Endothelial cell of umbilical vein (primary cell): ENCODE measurements at regions not wholly inside any gene's neighbourhood (a gene's known extent, or its start where the extent isn't known, plus 50 kb on each side); places are given as distances from the start of the nearest gene placed in this dataset.

ENCODE experiments used
- BruUV-seq: library from RNA; stranded (reverse); fragments of 400-500 nt; replicated peaks from 2 replicates; lab custom pipeline; 2021; lab: Mats Ljungman, UMichigan
- CTCF ChIA-PET: fragments of 300-600, 350-600 bp; sonication (Branson Sonifier 250); formaldehyde crosslinking; loops from one replicate; lab custom pipeline; 2021; ENCODE audit warnings: antibody characterized with exemption, inconsistent platforms; lab: Charles Lee
- POLR2A ChIA-PET: fragments of 300-600, 350-600 bp; sonication (Branson Sonifier 250); formaldehyde crosslinking; loops from one replicate; lab custom pipeline; 2021; ENCODE audit warnings: antibody characterized with exemption, inconsistent platforms; lab: Charles Lee
- DNase-seq: peaks from one replicate; pipeline ENCODE4 v3.0.0-alpha.2; 2011; ENCODE audit warnings: low read depth, low spot score
- FAIRE-seq: peaks from 2 replicates; lab custom pipeline; 2011; peaks lifted over from hg19 to GRCh38; lab: Jason Lieb, UNC
- H2AFZ ChIP-seq: 2 replicates; pipeline ENCODE4 v1.6.0; 2012; ENCODE audit warnings: low read depth, low read length, control low read depth, inconsistent platforms
- H3K27ac ChIP-seq: 2 replicates; pipeline ENCODE4 v1.5.1; 2011; ENCODE audit warnings: low read depth, mild to moderate bottlenecking, control low read depth, low read length, moderate library complexity; ENCODE audit not compliant: insufficient read depth
- H3K27me3 ChIP-seq, 2 experiments: 2 replicates each; pipeline versions ENCODE4 v1.6.0 to v1.6.1; 2011; ENCODE audit warnings: low read length in 2 of 2, mixed read lengths in 1 of 2; ENCODE audit not compliant: control insufficient read depth in 2 of 2, insufficient read depth in 2 of 2
- H3K36me3 ChIP-seq, 2 experiments: 2 replicates in 1 of 2; 3 replicates in 1 of 2; pipeline ENCODE4 v1.5.1; 2011; ENCODE audit warnings: low read length in 2 of 2, mild to moderate bottlenecking in 1 of 2, moderate library complexity in 1 of 2; ENCODE audit not compliant: control insufficient read depth in 2 of 2, insufficient read depth in 2 of 2; ENCODE audit errors: extremely low read depth in 1 of 2
- H3K4me1 ChIP-seq: 3 replicates; pipeline ENCODE4 v1.5.1; 2011; ENCODE audit warnings: mild to moderate bottlenecking, low read length; ENCODE audit not compliant: control insufficient read depth, insufficient read depth; ENCODE audit errors: extremely low read depth
- H3K4me2 ChIP-seq: 2 replicates; pipeline ENCODE4 v1.6.1; 2011; ENCODE audit warnings: low read length, control low read depth, mixed read lengths; ENCODE audit not compliant: insufficient read depth
- H3K4me3 ChIP-seq, 3 experiments: fragments of 200-600 bp in 1 of 3; sonication (generic), shearing (Covaris generic) in 1 of 3; replicated peaks in 1 of 3; 2 replicates each; pipeline ENCODE4 v1.5.1; 2011 to 2016; ENCODE audit warnings: control low read depth in 3 of 3, low read length in 3 of 3, mild to moderate bottlenecking in 2 of 3, inconsistent platforms in 1 of 3, low read depth in 1 of 3, moderate library complexity in 1 of 3; ENCODE audit not compliant: insufficient read depth in 1 of 3
- H3K79me2 ChIP-seq: 2 replicates; pipeline ENCODE4 v1.6.0; 2012; ENCODE audit warnings: low read length, inconsistent platforms; ENCODE audit not compliant: control insufficient read depth, insufficient read depth
- H3K9ac ChIP-seq: replicated peaks from 2 replicates; pipeline ENCODE3; 2011; ENCODE audit warnings: low read length, control low read depth; ENCODE audit not compliant: insufficient read depth; ENCODE audit errors: extremely low read depth
- H3K9me1 ChIP-seq: replicated peaks from 3 replicates; pipeline ENCODE4 v1.6.0; 2011; ENCODE audit warnings: mild to moderate bottlenecking, low read length; ENCODE audit not compliant: control insufficient read depth, insufficient read depth; ENCODE audit errors: extremely low read depth
- H3K9me3 ChIP-seq: replicated peaks from 2 replicates; pipeline ENCODE4 v1.5.1; 2012; ENCODE audit warnings: low read length, inconsistent platforms; ENCODE audit not compliant: control insufficient read depth, insufficient read depth
- H4K20me1 ChIP-seq: replicated peaks from 2 replicates; pipeline ENCODE3; 2011; ENCODE audit warnings: mild to moderate bottlenecking, low read length; ENCODE audit not compliant: control insufficient read depth, insufficient read depth; ENCODE audit errors: extremely low read depth
- EZH2 ChIP-seq: IDR thresholded peaks from 2 replicates; pipeline ENCODE4 v1.6.1; 2012; ENCODE audit warnings: borderline replicate concordance, low read depth, mild to moderate bottlenecking, moderate library complexity, low read length, inconsistent platforms; ENCODE audit not compliant: severe bottlenecking
- FOS ChIP-seq: IDR thresholded peaks from 2 replicates; pipeline ENCODE4 v1.6.1; 2011; ENCODE audit warnings: mild to moderate bottlenecking, low read length, moderate library complexity, borderline replicate concordance; ENCODE audit not compliant: insufficient read depth
- GATA2 ChIP-seq: IDR thresholded peaks from 2 replicates; pipeline ENCODE4 v1.7.0; 2011; ENCODE audit warnings: low read depth, mild to moderate bottlenecking, moderate library complexity, mixed read lengths, low read length; ENCODE audit not compliant: insufficient read length, insufficient read depth
- JUN ChIP-seq: IDR thresholded peaks from 2 replicates; pipeline ENCODE4 v1.6.1; 2011; ENCODE audit warnings: borderline replicate concordance, low read depth; ENCODE audit not compliant: insufficient read length, insufficient read depth
- MYC ChIP-seq: IDR thresholded peaks from one replicate; pipeline ENCODE4 v1.6.1; 2011; ENCODE audit warnings: mild to moderate bottlenecking, low read depth, low read length
- POLR2A ChIP-seq: IDR thresholded peaks from 2 replicates; pipeline ENCODE4 v1.6.1; 2012; ENCODE audit warnings: low read depth, mild to moderate bottlenecking, control low read depth, low read length
- POLR2AphosphoS5 ChIP-seq: IDR thresholded peaks from 2 replicates; pipeline ENCODE4 v1.6.1; 2012; ENCODE audit warnings: low read depth, mild to moderate bottlenecking, control low read depth, low read length, moderate library complexity; ENCODE audit not compliant: insufficient read depth
- dilution Hi-C: fragments of 300-500 bp; cut with MboI; formaldehyde crosslinking; loops from one replicate; pipeline ENCODE4 v1.15.0; 2019; ENCODE audit warnings: low sequenced_read_pairs; ENCODE audit not compliant: extremely low pct_ligation_motif_present
- intact Hi-C: fragments of 100-400 bp; cut with micrococcal nuclease; formaldehyde crosslinking; loops from one replicate; pipeline ENCODE4 v1.10.0; 2022
- TF ChIP-seq, protein P1 (sequence below): IDR thresholded peaks from 2 replicates; pipeline ENCODE4 v1.6.1; 2011; ENCODE audit not compliant: insufficient read depth, insufficient read length
- TF ChIP-seq, protein P2 (sequence below), 2 donors: IDR thresholded peaks; 1 replicate in 1 of 2; 2 replicates in 1 of 2; pipeline ENCODE4 v1.5.1; 2011; ENCODE audit warnings: low read length in 2 of 2, mild to moderate bottlenecking in 2 of 2, moderate library complexity in 2 of 2, control low read depth in 1 of 2, inconsistent platforms in 1 of 2, low read depth in 1 of 2; ENCODE audit not compliant: insufficient read depth in 1 of 2; ENCODE audit errors: extremely low read depth in 1 of 2

DNA sequence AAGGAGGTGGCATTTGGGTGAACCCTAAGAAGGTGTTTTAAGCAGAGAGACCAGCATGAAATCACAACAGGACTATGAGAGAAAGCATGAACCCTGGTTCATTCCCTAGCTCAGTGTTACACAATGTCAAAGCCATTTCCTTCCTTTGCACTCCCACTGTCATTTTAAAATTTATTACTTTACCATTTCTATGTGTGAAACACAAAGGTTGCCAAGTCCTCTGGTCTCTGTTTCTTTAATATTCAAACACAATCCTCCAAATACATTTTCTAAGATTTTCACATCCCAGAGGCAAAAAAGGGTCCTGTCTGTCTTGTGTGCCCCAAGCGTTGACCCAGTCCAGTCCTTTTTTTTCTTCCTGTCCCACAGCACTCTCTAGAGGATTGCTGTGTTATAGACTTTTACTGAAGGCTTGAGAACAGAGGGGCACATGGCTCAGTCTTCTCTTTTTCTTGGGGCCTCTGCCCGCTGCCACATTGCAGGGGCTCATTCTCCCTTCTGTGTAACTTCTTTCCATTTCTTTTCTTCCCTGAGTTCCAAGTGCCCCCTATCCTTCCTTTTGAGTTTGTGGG, 78.6 kb upstream of the SLC28A3 start:
- dilution Hi-C loops (no loop called here), intact Hi-C loops (no loop called here)
- BruUV-seq = no TSS peak
- no peak overlapping the region for H3K4me3 ChIP-seq
- no peaks in the 10 kb centered on the region for H3K27me3 ChIP-seq
- no peaks in the 10 kb centered on the region for H4K20me1 ChIP-seq
- H3K9me3 ChIP-seq = no peaks in the 10 kb centered on the region
- no peak overlapping the region for H3K27ac ChIP-seq
- peak; percentile 9 for DNase-seq
- no peaks in the 10 kb centered on the region for H3K4me1 ChIP-seq
- ChIA-PET CTCF (interaction anchor here (1.3 kb wide), 1 partner anchor 22 kb away, joined by 5 read pairs; no protein-coding TSS in a partner anchor), POLR2A (no interaction called here)
- H2AFZ ChIP-seq = no peak overlapping the region
- TF ChIP-seq POLR2AphosphoS5 (no peak), JUN (no peak), GATA2 (no peak), POLR2A (no peak), MYC (no peak), EZH2 (no peak), FOS (no peak)
- TF ChIP-seq, protein P1, sequence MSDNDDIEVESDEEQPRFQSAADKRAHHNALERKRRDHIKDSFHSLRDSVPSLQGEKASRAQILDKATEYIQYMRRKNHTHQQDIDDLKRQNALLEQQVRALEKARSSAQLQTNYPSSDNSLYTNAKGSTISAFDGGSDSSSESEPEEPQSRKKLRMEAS = no peak
- TF ChIP-seq, protein P2, sequence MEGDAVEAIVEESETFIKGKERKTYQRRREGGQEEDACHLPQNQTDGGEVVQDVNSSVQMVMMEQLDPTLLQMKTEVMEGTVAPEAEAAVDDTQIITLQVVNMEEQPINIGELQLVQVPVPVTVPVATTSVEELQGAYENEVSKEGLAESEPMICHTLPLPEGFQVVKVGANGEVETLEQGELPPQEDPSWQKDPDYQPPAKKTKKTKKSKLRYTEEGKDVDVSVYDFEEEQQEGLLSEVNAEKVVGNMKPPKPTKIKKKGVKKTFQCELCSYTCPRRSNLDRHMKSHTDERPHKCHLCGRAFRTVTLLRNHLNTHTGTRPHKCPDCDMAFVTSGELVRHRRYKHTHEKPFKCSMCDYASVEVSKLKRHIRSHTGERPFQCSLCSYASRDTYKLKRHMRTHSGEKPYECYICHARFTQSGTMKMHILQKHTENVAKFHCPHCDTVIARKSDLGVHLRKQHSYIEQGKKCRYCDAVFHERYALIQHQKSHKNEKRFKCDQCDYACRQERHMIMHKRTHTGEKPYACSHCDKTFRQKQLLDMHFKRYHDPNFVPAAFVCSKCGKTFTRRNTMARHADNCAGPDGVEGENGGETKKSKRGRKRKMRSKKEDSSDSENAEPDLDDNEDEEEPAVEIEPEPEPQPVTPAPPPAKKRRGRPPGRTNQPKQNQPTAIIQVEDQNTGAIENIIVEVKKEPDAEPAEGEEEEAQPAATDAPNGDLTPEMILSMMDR (IDR thresholded peaks at IDR 0.05; ENCODE audit: extremely low read depth in 1 of 2, insufficient read depth in 1 of 2, low read depth in 1 of 2, low read length in 2 of 2) = no peak
- H3K36me3 ChIP-seq = no peaks in the 10 kb centered on the region
- H3K4me2 ChIP-seq = no peak overlapping the region
- no peaks in the 10 kb centered on the region for H3K79me2 ChIP-seq
- H3K9me1 ChIP-seq = no peaks in the 10 kb centered on the region
- FAIRE-seq = no peak
- H3K9ac ChIP-seq = no peak overlapping the region
